ENCODE measurements at regions not wholly inside any gene's neighbourhood (a gene's known extent, or its start where the extent isn't known, plus 50 kb on each side); places are given as distances from the start of the nearest gene placed in this dataset.

DNA sequence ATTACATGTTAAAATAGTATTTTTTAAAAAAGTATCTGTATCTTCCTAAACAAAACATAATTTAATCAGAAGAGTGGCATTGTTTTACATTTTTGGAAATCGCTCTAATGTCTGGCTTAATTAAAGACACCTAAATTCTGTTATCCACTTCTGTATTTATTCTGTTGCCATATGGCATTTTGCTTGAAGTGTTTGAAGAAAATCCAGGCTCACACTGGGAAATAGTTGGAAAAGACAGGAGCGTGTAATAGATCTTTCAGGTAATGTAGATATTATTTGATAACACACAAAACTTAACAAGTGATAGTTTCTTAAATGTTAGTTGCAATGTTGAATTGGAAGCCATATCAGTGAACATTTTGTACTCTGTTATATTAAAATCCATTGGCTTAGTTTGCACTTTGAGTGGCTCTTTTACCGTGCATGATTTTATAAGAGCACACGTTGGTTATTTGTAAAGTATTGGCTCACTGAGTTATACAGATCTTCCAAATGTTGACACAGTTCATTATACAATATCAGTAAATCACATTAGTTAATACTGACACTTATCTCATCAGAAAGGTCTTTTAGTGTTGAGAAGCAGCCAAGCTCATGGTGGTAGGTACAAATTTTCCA, 128.4 kb upstream of the NPVF start:
- TF ChIP-seq, protein P1, sequence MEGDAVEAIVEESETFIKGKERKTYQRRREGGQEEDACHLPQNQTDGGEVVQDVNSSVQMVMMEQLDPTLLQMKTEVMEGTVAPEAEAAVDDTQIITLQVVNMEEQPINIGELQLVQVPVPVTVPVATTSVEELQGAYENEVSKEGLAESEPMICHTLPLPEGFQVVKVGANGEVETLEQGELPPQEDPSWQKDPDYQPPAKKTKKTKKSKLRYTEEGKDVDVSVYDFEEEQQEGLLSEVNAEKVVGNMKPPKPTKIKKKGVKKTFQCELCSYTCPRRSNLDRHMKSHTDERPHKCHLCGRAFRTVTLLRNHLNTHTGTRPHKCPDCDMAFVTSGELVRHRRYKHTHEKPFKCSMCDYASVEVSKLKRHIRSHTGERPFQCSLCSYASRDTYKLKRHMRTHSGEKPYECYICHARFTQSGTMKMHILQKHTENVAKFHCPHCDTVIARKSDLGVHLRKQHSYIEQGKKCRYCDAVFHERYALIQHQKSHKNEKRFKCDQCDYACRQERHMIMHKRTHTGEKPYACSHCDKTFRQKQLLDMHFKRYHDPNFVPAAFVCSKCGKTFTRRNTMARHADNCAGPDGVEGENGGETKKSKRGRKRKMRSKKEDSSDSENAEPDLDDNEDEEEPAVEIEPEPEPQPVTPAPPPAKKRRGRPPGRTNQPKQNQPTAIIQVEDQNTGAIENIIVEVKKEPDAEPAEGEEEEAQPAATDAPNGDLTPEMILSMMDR (IDR thresholded peaks at IDR 0.05), result no peak
- Histone ChIP-seq H3K27me3 (peaks cover 5% of the 10 kb centered on the region), H3K4me3 (ENCODE audit: low read depth in 1 of 2, low read length in 1 of 2) (no peak overlapping the region), H3K9me3 (no peaks in the 10 kb centered on the region), H3K36me3 (no peaks in the 10 kb centered on the region), H3K27ac (no peak overlapping the region), H3K4me1 (ENCODE audit: control insufficient read depth in 1 of 2, insufficient read depth in 1 of 2, low read depth in 1 of 2, low read length in 1 of 2) (no peaks in the 10 kb centered on the region)

DNA sequence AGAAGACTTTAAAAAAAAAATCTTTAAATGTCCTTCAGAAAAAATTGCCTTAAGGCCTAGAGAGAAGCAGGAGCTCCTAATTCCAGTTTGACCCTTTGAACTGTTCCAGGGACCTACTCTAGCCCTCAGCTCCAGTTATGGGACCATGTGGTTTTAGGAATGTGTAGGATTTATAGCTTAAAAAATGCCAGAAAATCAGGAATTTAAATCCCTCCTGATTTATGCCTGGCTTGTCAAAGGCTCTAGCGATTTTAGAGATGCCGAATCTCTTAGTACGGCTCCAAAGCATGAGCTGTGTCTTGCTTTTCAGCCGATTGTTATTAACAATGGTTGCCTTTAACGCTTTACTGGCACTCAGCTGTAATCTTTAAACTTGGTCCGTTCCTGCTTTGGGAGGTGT, 130.6 kb upstream of the NPVF start:
- Histone ChIP-seq H3K27me3 (peaks cover 5% of the 10 kb centered on the region), H3K4me3 (ENCODE audit: low read depth in 1 of 2, low read length in 1 of 2) (no peak overlapping the region), H3K27ac (no peak overlapping the region), H3K36me3 (no peaks in the 10 kb centered on the region), H3K4me1 (ENCODE audit: control insufficient read depth in 1 of 2, insufficient read depth in 1 of 2, low read depth in 1 of 2, low read length in 1 of 2) (no peaks in the 10 kb centered on the region), H3K9me3 (no peaks in the 10 kb centered on the region)
- TF ChIP-seq, protein P1 (IDR thresholded peaks at IDR 0.05), result no peak

DNA sequence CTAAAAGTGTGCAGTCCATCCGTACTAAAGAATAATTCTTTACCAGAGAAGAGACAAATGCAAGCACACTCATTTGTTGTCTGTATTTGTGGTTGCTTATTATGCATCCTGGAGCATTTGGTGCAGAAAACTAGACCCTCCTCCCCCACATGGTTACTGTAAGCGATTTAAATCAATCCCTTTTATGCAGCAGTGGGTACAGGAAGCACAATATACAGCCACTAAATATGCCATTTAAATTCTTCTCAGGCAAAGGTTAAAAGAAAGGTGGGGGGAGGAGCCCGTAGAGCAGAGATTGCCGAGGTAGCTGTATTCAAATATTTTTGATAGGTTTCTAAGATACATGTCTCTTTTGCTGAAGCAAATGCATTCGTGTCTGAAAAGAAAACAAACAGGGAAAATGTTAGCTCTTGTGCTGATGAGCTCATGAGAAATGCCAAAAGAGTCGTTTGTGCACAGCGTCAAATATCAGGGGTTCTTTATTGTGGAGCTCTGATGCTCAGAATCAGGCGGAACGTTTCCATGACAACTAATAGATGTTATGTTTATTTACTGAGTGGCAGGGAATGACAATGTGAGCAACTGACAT, 131.3 kb upstream of the NPVF start:
- H3K4me3 ChIP-seq (ENCODE audit: low read depth in 1 of 2, low read length in 1 of 2), result no peak overlapping the region
- H3K36me3 ChIP-seq, result no peaks in the 10 kb centered on the region
- no peaks in the 10 kb centered on the region for H3K9me3 ChIP-seq
- H3K27me3 ChIP-seq, result peaks cover 7% of the 10 kb centered on the region
- H3K27ac ChIP-seq, result no peak overlapping the region
- H3K4me1 ChIP-seq (ENCODE audit: control insufficient read depth in 1 of 2, insufficient read depth in 1 of 2, low read depth in 1 of 2, low read length in 1 of 2), result no peaks in the 10 kb centered on the region
- TF ChIP-seq, protein P1 (IDR thresholded peaks at IDR 0.05), result no peak

DNA sequence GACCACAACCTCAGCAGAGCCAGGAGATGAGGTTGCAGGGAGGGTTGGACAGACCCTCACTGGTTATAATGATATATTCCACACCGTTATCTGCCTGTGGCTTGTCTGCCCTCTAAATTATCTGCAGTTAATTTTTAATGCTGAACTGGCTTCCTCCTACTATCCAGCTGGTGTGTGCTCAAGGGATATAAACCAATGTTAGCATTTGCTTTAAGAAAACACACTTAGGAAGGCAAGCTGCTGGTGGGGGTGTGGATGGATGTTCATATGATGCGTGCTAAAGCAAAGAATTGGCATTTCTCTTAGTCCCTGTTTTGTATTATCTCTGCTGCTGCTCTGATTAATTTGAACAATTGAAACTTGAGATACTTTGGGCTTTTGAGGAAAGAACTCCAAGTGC, 132.2 kb upstream of the NPVF start:
- TF ChIP-seq, protein P1 (IDR thresholded peaks at IDR 0.05), result no peak
- H3K9me3 ChIP-seq, result no peaks in the 10 kb centered on the region

DNA sequence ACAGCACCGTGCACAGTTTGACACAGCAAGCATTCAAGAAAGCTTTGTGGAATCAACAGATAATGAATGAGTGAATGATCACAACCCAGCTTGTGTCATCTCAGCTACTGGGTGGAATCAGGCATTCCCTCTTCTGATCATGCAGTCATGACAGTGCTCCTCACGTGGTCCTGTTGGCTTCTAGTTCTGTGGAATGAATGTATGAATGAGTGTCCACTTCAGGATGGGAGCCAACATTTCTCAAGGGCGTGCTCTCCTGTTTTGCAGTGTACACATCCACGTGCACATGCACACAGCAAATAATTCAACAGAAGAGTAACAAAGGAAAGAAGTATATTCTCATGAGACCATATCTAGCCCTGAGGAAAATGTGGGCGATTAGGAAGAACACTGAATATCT, 133.1 kb upstream of the NPVF start:
- TF ChIP-seq, protein P1 (IDR thresholded peaks at IDR 0.05), result no peak
- Histone ChIP-seq H3K36me3 (no peaks in the 10 kb centered on the region), H3K27ac (no peak overlapping the region), H3K4me3 (ENCODE audit: low read depth in 1 of 2, low read length in 1 of 2) (no peak overlapping the region), H3K4me1 (ENCODE audit: control insufficient read depth in 1 of 2, insufficient read depth in 1 of 2, low read depth in 1 of 2, low read length in 1 of 2) (no peaks in the 10 kb centered on the region), H3K27me3 (peaks cover 16% of the 10 kb centered on the region), H3K9me3 (no peaks in the 10 kb centered on the region)

More for the DNA sequence above, 132.2 kb upstream of the NPVF start:
- Histone ChIP-seq H3K27me3 (peaks cover 14% of the 10 kb centered on the region), H3K4me3 (ENCODE audit: low read depth in 1 of 2, low read length in 1 of 2) (no peak overlapping the region), H3K27ac (no peak overlapping the region), H3K36me3 (no peaks in the 10 kb centered on the region), H3K4me1 (ENCODE audit: control insufficient read depth in 1 of 2, insufficient read depth in 1 of 2, low read depth in 1 of 2, low read length in 1 of 2) (no peaks in the 10 kb centered on the region)

Measured in neutrophil (primary cell).